ENCODE measurements at regions not wholly inside any gene's neighbourhood (a gene's known extent, or its start where the extent isn't known, plus 50 kb on each side); places are given as distances from the start of the nearest gene placed in this dataset.

DNA sequence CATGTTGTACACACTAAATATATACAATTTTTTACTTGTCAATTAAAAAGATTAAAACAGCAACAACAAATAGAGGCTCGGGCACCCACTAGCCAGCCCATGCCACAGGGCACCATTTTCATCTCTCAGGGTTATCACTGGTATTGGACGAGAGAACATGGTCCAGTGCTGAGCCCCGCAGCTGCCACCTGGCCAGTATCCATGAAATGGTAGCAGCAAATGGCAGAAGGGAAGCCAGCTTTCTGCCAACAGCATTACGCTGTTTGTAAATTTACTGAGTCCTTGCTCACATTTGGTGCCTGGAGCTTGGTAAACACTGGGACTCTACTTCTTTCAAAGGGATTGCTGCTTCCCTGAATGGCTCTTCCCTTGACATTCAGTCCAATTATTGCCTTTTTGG is 87.9 kb upstream of the WASF3 start:
- H4K20me1 ChIP-seq (ENCODE audit: insufficient read depth): no peaks in the 10 kb centered on the region
- H3K36me3 ChIP-seq (ENCODE audit: control insufficient read depth in 1 of 2, insufficient read depth in 2 of 2, low read length in 2 of 2): no peaks in the 10 kb centered on the region
- no peak overlapping the region for H3K27ac ChIP-seq (ENCODE audit: low read depth, low read length)
- H3K79me2 ChIP-seq (ENCODE audit: insufficient read depth, low read length): no peaks in the 10 kb centered on the region
- no peaks in the 10 kb centered on the region for H3K4me1 ChIP-seq (ENCODE audit: control insufficient read depth in 1 of 2, insufficient read depth in 2 of 2, low read length in 2 of 2)
- H3K9ac ChIP-seq (ENCODE audit: low read length): no peak overlapping the region
- no TSS peak for BruUV-seq (replicated peaks)
- peaks cover 4% of the 10 kb centered on the region; the same call in 1 of the 2 replicates for H3K27me3 ChIP-seq (ENCODE audit: insufficient read depth, low read length)
- POLR2A ChIA-PET: no interaction called here
- CTCF ChIA-PET: interaction anchor here (1.4 kb wide), 1 partner anchor 229 kb away, joined by 3 read pairs; no protein-coding TSS in a partner anchor
- H3K9me2 ChIP-seq (ENCODE audit: insufficient read depth): no peaks in the 10 kb centered on the region
- no peak overlapping the region for H2AFZ ChIP-seq (ENCODE audit: low read depth, low read length, poor library complexity, severe bottlenecking)
- ATAC-seq (no peak), DNase-seq (ENCODE audit: low read depth, low spot score) (no peak)
- no peak overlapping the region for H3K4me3 ChIP-seq (replicated peaks in 1 of 2; ENCODE audit: low read depth in 1 of 2, low read length in 2 of 2)
- no peak overlapping the region for H3K4me2 ChIP-seq (ENCODE audit: low read length)
- H3K9me3 ChIP-seq (ENCODE audit: control insufficient read depth in 1 of 2, insufficient read depth in 1 of 2, low read depth in 1 of 2, low read length in 2 of 2): no peaks in the 10 kb centered on the region
- TF ChIP-seq, protein P1, sequence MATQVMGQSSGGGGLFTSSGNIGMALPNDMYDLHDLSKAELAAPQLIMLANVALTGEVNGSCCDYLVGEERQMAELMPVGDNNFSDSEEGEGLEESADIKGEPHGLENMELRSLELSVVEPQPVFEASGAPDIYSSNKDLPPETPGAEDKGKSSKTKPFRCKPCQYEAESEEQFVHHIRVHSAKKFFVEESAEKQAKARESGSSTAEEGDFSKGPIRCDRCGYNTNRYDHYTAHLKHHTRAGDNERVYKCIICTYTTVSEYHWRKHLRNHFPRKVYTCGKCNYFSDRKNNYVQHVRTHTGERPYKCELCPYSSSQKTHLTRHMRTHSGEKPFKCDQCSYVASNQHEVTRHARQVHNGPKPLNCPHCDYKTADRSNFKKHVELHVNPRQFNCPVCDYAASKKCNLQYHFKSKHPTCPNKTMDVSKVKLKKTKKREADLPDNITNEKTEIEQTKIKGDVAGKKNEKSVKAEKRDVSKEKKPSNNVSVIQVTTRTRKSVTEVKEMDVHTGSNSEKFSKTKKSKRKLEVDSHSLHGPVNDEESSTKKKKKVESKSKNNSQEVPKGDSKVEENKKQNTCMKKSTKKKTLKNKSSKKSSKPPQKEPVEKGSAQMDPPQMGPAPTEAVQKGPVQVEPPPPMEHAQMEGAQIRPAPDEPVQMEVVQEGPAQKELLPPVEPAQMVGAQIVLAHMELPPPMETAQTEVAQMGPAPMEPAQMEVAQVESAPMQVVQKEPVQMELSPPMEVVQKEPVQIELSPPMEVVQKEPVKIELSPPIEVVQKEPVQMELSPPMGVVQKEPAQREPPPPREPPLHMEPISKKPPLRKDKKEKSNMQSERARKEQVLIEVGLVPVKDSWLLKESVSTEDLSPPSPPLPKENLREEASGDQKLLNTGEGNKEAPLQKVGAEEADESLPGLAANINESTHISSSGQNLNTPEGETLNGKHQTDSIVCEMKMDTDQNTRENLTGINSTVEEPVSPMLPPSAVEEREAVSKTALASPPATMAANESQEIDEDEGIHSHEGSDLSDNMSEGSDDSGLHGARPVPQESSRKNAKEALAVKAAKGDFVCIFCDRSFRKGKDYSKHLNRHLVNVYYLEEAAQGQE (IDR thresholded peaks at IDR 0.05; ENCODE audit: low read depth): no peak
- TF ChIP-seq JUND (IDR thresholded peaks at IDR 0.05) (no peak), SIN3A (IDR thresholded peaks at IDR 0.05; ENCODE audit: low read depth) (no peak), CBX3 (IDR thresholded peaks at IDR 0.05; ENCODE audit: low read depth) (no peak), TCF7L2 (IDR thresholded peaks at IDR 0.05; ENCODE audit: borderline replicate concordance, extremely low read depth, insufficient read depth, insufficient read length) (no peak), ZFX (IDR thresholded peaks at IDR 0.05) (no peak), EGR1 (IDR thresholded peaks at IDR 0.05; ENCODE audit: low read depth) (no peak), YY1 (IDR thresholded peaks at IDR 0.05; ENCODE audit: extremely low read depth, insufficient replicate concordance, low read depth, low read length) (no peak), POLR2AphosphoS5 (IDR thresholded peaks at IDR 0.05; ENCODE audit: low read depth, low read length) (no peak), ELF1 (IDR thresholded peaks at IDR 0.05; ENCODE audit: borderline replicate concordance, low read depth) (no peak), SP1 (IDR thresholded peaks at IDR 0.05; ENCODE audit: low read depth) (no peak), CEBPB (IDR thresholded peaks at IDR 0.05; ENCODE audit: low read depth) (no peak), FOSL1 (IDR thresholded peaks at IDR 0.05; ENCODE audit: low read depth) (no peak), RAD21 (IDR thresholded peaks at IDR 0.05; ENCODE audit: low read depth) (no peak), EZH2phosphoT487 (IDR thresholded peaks at IDR 0.05; ENCODE audit: borderline replicate concordance) (no peak), SRF (IDR thresholded peaks at IDR 0.05; ENCODE audit: low read depth) (no peak)
- TF ChIP-seq, protein P2, sequence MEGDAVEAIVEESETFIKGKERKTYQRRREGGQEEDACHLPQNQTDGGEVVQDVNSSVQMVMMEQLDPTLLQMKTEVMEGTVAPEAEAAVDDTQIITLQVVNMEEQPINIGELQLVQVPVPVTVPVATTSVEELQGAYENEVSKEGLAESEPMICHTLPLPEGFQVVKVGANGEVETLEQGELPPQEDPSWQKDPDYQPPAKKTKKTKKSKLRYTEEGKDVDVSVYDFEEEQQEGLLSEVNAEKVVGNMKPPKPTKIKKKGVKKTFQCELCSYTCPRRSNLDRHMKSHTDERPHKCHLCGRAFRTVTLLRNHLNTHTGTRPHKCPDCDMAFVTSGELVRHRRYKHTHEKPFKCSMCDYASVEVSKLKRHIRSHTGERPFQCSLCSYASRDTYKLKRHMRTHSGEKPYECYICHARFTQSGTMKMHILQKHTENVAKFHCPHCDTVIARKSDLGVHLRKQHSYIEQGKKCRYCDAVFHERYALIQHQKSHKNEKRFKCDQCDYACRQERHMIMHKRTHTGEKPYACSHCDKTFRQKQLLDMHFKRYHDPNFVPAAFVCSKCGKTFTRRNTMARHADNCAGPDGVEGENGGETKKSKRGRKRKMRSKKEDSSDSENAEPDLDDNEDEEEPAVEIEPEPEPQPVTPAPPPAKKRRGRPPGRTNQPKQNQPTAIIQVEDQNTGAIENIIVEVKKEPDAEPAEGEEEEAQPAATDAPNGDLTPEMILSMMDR (IDR thresholded peaks at IDR 0.05 in 2 of 3, conservative IDR thresholded peaks at IDR 0.05 in 1 of 3; ENCODE audit: borderline replicate concordance in 1 of 3, insufficient read depth in 1 of 3, low read depth in 2 of 3, low read length in 2 of 3): no peak
- TF ChIP-seq, protein P3, sequence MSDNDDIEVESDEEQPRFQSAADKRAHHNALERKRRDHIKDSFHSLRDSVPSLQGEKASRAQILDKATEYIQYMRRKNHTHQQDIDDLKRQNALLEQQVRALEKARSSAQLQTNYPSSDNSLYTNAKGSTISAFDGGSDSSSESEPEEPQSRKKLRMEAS (IDR thresholded peaks at IDR 0.05): no peak
- TF ChIP-seq, protein P4, sequence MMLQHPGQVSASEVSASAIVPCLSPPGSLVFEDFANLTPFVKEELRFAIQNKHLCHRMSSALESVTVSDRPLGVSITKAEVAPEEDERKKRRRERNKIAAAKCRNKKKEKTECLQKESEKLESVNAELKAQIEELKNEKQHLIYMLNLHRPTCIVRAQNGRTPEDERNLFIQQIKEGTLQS (IDR thresholded peaks at IDR 0.05): no peak
- TF ChIP-seq, protein P5, sequence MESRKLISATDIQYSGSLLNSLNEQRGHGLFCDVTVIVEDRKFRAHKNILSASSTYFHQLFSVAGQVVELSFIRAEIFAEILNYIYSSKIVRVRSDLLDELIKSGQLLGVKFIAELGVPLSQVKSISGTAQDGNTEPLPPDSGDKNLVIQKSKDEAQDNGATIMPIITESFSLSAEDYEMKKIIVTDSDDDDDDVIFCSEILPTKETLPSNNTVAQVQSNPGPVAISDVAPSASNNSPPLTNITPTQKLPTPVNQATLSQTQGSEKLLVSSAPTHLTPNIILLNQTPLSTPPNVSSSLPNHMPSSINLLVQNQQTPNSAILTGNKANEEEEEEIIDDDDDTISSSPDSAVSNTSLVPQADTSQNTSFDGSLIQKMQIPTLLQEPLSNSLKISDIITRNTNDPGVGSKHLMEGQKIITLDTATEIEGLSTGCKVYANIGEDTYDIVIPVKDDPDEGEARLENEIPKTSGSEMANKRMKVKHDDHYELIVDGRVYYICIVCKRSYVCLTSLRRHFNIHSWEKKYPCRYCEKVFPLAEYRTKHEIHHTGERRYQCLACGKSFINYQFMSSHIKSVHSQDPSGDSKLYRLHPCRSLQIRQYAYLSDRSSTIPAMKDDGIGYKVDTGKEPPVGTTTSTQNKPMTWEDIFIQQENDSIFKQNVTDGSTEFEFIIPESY (IDR thresholded peaks at IDR 0.05; ENCODE audit: extremely low read depth, insufficient replicate concordance, low read length): no peak
- RAD21 ChIA-PET (ENCODE audit: low non-redundant PET in 1 of 2, low total read pairs in 2 of 2, uncharacterized antibody in 2 of 2, unreplicated experiment in 2 of 2): no interaction called here
- intact Hi-C loops (cut with micrococcal nuclease): no loop called here
